ENCODE measurements at regions not wholly inside any gene's neighbourhood (a gene's known extent, or its start where the extent isn't known, plus 50 kb on each side); places are given as distances from the start of the nearest gene placed in this dataset.

DNA sequence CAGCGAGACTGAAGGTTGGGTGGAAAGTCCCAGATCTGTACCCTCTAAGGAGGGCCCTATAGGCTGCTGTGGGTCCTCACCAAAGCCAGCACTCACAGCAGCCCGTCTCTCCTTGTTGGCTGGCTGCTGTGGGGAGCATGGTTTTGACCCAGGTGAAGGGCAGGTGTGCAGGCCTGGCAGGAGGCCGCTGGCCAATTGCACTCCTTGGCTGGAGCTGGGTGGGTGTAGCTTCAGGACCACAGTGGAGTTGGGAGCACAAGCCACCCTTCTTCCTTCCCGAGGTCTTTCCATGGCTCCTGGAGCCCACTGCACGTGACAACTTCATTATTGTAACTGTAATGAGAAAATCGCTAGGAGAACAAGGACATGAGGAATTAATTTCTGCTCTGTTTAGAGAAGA, 287.7 kb upstream of the FOXQ1 start (continued):
- TF ChIP-seq, protein P1, sequence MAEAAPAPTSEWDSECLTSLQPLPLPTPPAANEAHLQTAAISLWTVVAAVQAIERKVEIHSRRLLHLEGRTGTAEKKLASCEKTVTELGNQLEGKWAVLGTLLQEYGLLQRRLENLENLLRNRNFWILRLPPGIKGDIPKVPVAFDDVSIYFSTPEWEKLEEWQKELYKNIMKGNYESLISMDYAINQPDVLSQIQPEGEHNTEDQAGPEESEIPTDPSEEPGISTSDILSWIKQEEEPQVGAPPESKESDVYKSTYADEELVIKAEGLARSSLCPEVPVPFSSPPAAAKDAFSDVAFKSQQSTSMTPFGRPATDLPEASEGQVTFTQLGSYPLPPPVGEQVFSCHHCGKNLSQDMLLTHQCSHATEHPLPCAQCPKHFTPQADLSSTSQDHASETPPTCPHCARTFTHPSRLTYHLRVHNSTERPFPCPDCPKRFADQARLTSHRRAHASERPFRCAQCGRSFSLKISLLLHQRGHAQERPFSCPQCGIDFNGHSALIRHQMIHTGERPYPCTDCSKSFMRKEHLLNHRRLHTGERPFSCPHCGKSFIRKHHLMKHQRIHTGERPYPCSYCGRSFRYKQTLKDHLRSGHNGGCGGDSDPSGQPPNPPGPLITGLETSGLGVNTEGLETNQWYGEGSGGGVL (tag by site-specific recombination; IDR thresholded peaks at IDR 0.05): no peak
- TF ChIP-seq ZNF138 (tag by site-specific recombination; IDR thresholded peaks at IDR 0.05; ENCODE audit: borderline replicate concordance) (no peak), ZNF391 (tag by site-specific recombination; IDR thresholded peaks at IDR 0.05; ENCODE audit: borderline replicate concordance, low read depth) (no peak), ZSCAN30 (tag by site-specific recombination; IDR thresholded peaks at IDR 0.05) (no peak), ZNF23 (tag by site-specific recombination; IDR thresholded peaks at IDR 0.05; ENCODE audit: borderline replicate concordance) (no peak), YY2 (tag by site-specific recombination; IDR thresholded peaks at IDR 0.05) (no peak)
- TF ChIP-seq, protein P2, sequence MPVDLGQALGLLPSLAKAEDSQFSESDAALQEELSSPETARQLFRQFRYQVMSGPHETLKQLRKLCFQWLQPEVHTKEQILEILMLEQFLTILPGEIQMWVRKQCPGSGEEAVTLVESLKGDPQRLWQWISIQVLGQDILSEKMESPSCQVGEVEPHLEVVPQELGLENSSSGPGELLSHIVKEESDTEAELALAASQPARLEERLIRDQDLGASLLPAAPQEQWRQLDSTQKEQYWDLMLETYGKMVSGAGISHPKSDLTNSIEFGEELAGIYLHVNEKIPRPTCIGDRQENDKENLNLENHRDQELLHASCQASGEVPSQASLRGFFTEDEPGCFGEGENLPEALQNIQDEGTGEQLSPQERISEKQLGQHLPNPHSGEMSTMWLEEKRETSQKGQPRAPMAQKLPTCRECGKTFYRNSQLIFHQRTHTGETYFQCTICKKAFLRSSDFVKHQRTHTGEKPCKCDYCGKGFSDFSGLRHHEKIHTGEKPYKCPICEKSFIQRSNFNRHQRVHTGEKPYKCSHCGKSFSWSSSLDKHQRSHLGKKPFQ (tag by site-specific recombination; IDR thresholded peaks at IDR 0.05): no peak

DNA sequence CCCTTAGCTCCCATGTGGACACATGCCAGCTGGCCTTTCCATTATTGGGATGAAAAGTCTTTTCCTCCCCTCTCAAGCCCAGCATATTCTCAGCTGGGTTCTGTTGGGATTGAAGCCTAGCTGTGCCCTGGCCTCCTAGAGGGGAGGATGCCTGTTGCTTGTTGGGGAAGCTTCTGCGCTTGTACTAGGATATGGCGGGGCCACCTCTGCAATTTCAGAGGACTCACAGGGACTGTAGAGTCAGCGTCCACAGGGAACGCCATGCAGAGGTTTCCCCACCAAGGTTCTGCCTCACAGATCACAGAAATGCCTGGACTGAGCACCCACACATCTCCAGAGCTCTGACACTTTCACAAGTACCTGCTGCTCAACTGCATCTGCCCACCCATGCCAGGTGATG, 288.7 kb upstream of the FOXQ1 start:
- ChIA-PET CTCF (interaction anchor here (0.7 to 0.8 kb wide), 2 partner anchors 835 to 843 kb away, joined by 3 read pairs; no protein-coding TSS in a partner anchor), POLR2A (no interaction called here)
- no peak overlapping the region for H3K4me3 ChIP-seq (ENCODE audit: low read depth, low read length)
- no peaks in the 10 kb centered on the region for H3K9me3 ChIP-seq (ENCODE audit: control insufficient read depth, insufficient read depth, low read depth, low read length)
- TF ChIP-seq, protein P3, sequence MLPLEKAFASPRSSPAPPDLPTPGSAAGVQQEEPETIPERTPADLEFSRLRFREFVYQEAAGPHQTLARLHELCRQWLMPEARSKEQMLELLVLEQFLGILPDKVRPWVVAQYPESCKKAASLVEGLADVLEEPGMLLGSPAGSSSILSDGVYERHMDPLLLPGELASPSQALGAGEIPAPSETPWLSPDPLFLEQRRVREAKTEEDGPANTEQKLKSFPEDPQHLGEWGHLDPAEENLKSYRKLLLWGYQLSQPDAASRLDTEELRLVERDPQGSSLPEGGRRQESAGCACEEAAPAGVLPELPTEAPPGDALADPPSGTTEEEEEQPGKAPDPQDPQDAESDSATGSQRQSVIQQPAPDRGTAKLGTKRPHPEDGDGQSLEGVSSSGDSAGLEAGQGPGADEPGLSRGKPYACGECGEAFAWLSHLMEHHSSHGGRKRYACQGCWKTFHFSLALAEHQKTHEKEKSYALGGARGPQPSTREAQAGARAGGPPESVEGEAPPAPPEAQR (tag by site-specific recombination; IDR thresholded peaks at IDR 0.05): no peak
- no peak for TF ChIP-seq ZNF548 (tag by site-specific recombination; IDR thresholded peaks at IDR 0.05)
- TF ChIP-seq, protein P4, sequence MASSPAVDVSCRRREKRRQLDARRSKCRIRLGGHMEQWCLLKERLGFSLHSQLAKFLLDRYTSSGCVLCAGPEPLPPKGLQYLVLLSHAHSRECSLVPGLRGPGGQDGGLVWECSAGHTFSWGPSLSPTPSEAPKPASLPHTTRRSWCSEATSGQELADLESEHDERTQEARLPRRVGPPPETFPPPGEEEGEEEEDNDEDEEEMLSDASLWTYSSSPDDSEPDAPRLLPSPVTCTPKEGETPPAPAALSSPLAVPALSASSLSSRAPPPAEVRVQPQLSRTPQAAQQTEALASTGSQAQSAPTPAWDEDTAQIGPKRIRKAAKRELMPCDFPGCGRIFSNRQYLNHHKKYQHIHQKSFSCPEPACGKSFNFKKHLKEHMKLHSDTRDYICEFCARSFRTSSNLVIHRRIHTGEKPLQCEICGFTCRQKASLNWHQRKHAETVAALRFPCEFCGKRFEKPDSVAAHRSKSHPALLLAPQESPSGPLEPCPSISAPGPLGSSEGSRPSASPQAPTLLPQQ (tag by site-specific recombination; IDR thresholded peaks at IDR 0.05): no peak
- TF ChIP-seq RBAK (tag by site-specific recombination; IDR thresholded peaks at IDR 0.05): no peak
- no peak for TF ChIP-seq MYNN (tag by site-specific recombination; IDR thresholded peaks at IDR 0.05; ENCODE audit: borderline replicate concordance)
- TF ChIP-seq ZNF658 (tag by site-specific recombination; IDR thresholded peaks at IDR 0.05): no peak
- no peak for TF ChIP-seq TRIM28 (IDR thresholded peaks at IDR 0.05; ENCODE audit: borderline replicate concordance, low read length)
- H3K4me1 ChIP-seq (ENCODE audit: control insufficient read depth, insufficient read depth, low read length): peaks cover 19% of the 10 kb centered on the region
- no peaks in the 10 kb centered on the region for H3K36me3 ChIP-seq (ENCODE audit: control insufficient read depth in 2 of 2, insufficient read depth in 1 of 2, low read length in 2 of 2)
- no peak overlapping the region for H3K27ac ChIP-seq (ENCODE audit: extremely low read depth, low read depth, low read length)

DNA sequence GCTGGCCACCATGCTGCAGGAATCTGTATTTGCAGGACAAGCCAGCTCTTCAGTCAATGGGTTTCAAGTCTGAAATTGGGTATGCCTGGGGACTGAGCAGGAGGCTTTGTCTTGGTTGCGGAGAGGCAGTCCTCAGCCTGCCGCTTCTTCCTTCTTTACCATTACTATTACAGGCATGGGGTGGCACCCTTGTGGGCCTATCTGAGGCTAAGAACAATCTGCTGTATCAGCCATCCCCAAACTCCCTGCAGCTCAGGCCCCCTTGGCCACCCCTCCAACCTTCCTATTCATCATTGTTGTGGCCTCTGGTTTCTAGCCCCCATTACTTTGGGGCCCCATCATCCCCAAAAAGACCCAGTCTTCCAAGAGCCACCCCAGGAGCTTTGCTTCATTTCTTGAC, 289.2 kb upstream of the FOXQ1 start:
- Histone ChIP-seq H3K27ac (ENCODE audit: extremely low read depth, low read depth, low read length) (no peak overlapping the region), H3K4me1 (ENCODE audit: control insufficient read depth, insufficient read depth, low read length) (peaks cover 19% of the 10 kb centered on the region), H3K36me3 (ENCODE audit: control insufficient read depth in 2 of 2, insufficient read depth in 1 of 2, low read length in 2 of 2) (no peaks in the 10 kb centered on the region), H3K4me3 (ENCODE audit: low read depth, low read length) (no peak overlapping the region), H3K9me3 (ENCODE audit: control insufficient read depth, insufficient read depth, low read depth, low read length) (no peaks in the 10 kb centered on the region)
- ChIA-PET POLR2A (no interaction called here), CTCF (interaction anchor here (0.8 kb wide), 1 partner anchor 834 kb away, joined by 3 read pairs; no protein-coding TSS in a partner anchor)
- TF ChIP-seq ZNF529 (tag by site-specific recombination; IDR thresholded peaks at IDR 0.05; ENCODE audit: insufficient replicate concordance) (no peak), MEIS1 (CRISPR knock-in tag; IDR thresholded peaks at IDR 0.05; ENCODE audit: borderline replicate concordance) (no peak), ZNF777 (tag by site-specific recombination; IDR thresholded peaks at IDR 0.05; ENCODE audit: borderline replicate concordance) (no peak), ZNF600 (tag by site-specific recombination; IDR thresholded peaks at IDR 0.05) (no peak), GLI4 (tag by site-specific recombination; IDR thresholded peaks at IDR 0.05) (no peak), REPIN1 (tag by site-specific recombination; IDR thresholded peaks at IDR 0.05; ENCODE audit: low read depth) (no peak), KLF7 (tag by site-specific recombination; IDR thresholded peaks at IDR 0.05; ENCODE audit: borderline replicate concordance) (no peak), ZNF555 (tag by site-specific recombination; conservative IDR thresholded peaks at IDR 0.05) (no peak), ZNF544 (tag by site-specific recombination; IDR thresholded peaks at IDR 0.05) (no peak)
- TF ChIP-seq, protein P5, sequence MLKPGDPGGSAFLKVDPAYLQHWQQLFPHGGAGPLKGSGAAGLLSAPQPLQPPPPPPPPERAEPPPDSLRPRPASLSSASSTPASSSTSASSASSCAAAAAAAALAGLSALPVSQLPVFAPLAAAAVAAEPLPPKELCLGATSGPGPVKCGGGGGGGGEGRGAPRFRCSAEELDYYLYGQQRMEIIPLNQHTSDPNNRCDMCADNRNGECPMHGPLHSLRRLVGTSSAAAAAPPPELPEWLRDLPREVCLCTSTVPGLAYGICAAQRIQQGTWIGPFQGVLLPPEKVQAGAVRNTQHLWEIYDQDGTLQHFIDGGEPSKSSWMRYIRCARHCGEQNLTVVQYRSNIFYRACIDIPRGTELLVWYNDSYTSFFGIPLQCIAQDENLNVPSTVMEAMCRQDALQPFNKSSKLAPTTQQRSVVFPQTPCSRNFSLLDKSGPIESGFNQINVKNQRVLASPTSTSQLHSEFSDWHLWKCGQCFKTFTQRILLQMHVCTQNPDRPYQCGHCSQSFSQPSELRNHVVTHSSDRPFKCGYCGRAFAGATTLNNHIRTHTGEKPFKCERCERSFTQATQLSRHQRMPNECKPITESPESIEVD (tag by site-specific recombination; IDR thresholded peaks at IDR 0.05): no peak
- TF ChIP-seq, protein P6, sequence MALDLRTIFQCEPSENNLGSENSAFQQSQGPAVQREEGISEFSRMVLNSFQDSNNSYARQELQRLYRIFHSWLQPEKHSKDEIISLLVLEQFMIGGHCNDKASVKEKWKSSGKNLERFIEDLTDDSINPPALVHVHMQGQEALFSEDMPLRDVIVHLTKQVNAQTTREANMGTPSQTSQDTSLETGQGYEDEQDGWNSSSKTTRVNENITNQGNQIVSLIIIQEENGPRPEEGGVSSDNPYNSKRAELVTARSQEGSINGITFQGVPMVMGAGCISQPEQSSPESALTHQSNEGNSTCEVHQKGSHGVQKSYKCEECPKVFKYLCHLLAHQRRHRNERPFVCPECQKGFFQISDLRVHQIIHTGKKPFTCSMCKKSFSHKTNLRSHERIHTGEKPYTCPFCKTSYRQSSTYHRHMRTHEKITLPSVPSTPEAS (tag by site-specific recombination; IDR thresholded peaks at IDR 0.05): no peak
